ENCODE measurements at regions not wholly inside any gene's neighbourhood (a gene's known extent, or its start where the extent isn't known, plus 50 kb on each side); places are given as distances from the start of the nearest gene placed in this dataset.

GRCh38 chr2:204049635-204050034 is 113.1 kb downstream of the ICOS start:
- DNase-seq (ENCODE audit: low spot score): no peak

GRCh38 chr2:204050681-204051080 is 114.1 kb downstream of the ICOS start:
- no peak for DNase-seq (ENCODE audit: low spot score)

- DNase-seq (ENCODE audit: low spot score): no peak
Measured at GRCh38 chr2:204051476-204051875, 114.9 kb downstream of the ICOS start.

GRCh38 chr2:204051984-204052556 is 115.5 kb downstream of the ICOS start:
- no peak for DNase-seq (ENCODE audit: low spot score)

- no peak for DNase-seq (ENCODE audit: low spot score)
Measured at GRCh38 chr2:204059016-204059415, 122.5 kb downstream of the ICOS start.

DNA sequence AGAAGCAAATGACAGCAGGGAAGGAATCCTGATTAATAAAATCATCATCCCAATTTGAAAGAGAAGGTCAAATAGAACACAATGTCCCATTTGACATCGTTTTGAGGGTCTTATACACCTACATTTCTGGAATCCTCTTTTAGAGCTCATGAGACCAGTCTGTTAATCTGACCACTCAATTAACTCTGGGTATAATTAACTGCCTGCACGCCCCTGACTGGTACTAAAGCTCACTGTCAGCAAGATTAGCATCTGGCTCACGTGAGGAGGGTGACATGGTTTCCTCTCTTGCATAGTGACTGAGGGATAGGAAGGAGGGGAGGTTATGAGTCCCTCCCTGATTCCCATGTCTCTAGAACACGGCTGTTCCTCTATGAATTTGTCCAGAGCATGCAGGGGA is 124.3 kb downstream of the ICOS start:
- no peak for DNase-seq (ENCODE audit: low spot score)

DNA sequence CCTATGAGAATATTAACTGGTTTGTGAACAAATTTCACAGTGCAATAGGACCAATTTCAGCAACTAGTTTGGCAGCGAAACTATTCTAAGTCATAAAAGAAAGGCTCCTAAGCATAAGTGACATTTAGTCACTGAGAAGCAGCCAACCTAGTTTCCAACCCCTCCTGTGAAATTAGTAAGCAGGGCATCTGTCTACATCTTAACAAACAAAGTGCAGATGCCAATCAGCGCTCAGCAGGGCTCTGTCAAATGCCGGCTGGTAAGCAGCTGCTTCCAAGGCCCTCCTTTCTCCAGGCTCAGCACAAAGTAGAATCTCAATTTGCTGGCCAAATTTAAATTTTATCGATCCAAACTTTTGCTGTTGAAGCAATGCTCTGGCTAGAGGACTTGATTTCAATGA is 124.7 kb downstream of the ICOS start:
- DNase-seq (ENCODE audit: low spot score): no peak

DNA sequence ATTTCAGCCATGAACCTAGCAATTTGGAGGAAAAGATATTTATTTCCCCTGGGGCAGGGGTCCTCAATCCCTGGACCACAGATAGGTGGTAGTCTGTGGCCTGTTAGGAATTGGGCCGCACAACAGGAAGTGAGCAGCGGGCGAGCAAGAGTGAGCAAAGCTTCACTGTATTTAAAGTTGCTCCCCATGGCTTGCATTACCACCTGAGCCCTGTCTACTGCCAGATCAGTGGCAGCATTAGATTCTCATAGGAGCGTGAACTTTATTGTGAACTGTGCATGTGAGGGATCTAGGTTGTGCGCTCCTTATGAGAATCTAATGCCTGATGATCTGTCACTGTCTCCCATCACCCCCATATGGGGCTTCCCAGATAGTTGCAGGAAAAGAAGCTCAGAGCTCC is 127.6 kb downstream of the ICOS start:
- no peak for DNase-seq (ENCODE audit: low spot score)

DNA sequence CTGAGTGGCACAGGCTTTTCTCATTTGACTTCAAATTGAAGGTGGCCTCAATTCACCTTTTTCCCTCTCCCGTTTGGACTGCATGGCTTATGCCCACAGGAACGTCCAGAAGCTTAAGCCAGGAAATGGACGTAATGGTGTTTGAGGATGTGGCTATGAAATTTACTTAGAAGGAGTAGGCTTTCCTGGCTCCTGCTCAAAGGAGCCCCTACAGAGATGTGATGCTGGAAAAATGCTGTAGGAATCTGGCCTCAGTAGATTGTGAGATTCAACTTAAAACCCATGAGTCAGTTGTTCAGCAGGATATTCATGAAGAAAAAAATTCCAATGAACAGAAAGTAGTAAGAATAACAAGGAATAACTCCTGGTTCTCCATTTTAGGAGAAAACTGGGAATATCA is 129.0 kb downstream of the ICOS start:
- DNase-seq (ENCODE audit: low spot score): no peak

GRCh38 chr2:204066051-204066450 is 129.5 kb downstream of the ICOS start:
- DNase-seq (ENCODE audit: low spot score): no peak

DNA sequence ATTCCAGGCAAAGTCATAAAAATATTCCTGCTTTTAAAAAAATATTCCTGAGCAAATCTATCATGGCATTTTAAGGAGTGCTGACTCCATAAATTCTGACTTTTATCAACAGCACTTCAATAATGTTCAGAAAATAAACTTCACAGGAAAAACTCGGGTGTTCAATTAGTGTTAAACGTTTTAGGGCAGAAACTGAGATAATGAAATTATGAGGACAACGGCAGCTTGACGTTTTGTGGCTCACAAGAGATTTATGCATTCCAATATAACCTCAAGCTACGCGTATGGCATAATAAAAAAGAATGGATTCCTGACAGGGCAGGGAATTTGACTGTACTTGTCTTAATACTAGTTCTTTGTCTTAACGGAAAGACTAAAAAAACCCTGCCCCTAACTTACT is 133.2 kb downstream of the ICOS start:
- no peak for DNase-seq (ENCODE audit: low spot score)

DNA sequence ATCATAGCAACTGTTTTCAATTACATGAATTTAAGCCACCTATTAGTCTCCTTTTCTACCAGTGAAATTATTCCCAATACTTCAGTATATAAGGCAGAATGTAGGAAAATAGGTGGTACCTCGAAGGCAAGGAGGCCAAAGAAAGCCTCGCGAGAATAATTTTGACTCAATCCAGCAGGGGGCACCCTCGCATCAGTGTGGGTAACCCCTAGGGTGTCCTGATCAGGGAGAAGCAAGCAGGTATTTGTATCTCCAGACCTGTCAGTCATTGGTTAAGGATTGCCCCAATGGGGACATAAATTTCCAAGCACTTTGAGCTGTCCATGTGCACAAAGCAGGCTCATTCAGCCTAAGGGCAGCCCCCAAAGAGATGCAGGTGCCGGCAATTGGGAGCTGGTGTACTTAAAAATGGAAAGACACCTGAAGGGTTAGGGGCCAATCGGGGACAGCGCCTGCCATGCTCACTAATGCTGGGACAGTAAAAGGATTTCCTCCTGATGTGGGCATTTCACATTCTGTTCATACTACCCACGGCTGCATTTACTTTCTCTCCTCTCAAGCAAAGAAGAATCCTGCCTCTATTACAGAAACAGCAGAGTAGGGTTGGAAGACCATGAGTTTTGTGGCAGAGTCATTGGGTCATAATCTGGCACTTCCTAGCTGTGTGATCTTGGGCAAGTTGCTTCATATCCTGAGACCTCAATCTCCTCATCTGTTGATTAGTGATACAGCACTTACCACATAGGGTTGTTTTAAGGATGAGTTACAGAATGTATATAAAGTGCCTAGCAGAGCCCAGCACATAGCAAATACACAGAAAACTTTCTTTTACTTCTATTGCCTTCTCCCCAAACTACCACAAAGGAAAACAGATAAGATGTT is 136.1 kb downstream of the ICOS start:
- peak; percentile 37 for DNase-seq (ENCODE audit: low spot score)

GRCh38 chr2:204074456-204074855 is 137.9 kb downstream of the ICOS start:
- no peak for DNase-seq (ENCODE audit: low spot score)

DNA sequence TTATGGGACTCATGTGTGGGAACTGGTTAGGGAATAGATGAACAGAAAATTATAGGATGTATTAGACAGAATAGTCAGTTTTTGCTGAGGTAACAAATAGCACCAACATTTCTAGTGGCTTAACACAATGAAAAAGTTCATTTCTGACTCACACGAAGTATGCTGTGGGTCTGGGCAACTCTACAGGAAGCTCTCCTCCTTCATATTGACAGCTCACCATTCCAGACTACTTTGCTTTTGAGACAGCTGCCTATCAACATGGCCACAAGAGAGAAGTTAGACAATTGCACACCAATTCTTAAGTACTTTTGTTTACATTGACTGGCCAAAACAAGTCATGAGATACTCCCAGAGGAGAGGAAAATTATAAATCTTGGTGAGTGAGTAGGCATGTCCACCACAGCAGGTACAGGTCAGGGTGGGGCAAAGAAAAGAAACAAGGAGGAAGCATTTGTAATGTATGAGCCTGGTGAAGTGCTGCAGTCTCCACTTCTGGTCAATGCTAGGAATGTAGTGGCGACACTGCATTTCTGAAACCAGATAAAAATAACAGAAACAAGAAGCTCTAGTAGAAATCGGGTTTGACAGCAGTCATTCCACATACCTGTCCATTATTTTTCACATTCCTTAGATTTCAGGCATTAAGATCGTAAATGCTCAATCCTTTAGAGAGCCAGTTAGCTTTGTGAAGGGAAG is 141.6 kb downstream of the ICOS start:
- no peak for DNase-seq (ENCODE audit: low spot score)

- DNase-seq (ENCODE audit: low spot score): no peak
Measured at GRCh38 chr2:204081487-204082425, 145.2 kb downstream of the ICOS start.

DNA sequence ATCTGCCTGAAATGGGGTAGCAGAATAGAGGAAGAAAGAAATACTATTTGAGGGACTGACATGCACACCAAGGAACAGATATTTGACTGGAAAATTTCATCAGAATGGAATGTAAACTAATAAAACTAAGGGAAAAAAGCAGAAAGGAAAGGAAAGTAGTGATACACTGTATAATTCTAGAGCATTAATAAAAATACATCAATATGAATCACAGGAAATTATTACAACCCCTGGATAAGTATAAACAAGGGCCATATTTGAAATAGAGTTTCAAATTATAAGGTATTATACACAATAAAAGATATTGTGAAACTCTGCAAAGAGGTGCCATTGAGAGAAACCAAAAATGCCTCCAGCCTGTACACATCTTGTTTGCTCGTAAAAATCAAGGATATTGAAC is 149.6 kb downstream of the ICOS start:
- DNase-seq (ENCODE audit: low spot score): no peak

DNA sequence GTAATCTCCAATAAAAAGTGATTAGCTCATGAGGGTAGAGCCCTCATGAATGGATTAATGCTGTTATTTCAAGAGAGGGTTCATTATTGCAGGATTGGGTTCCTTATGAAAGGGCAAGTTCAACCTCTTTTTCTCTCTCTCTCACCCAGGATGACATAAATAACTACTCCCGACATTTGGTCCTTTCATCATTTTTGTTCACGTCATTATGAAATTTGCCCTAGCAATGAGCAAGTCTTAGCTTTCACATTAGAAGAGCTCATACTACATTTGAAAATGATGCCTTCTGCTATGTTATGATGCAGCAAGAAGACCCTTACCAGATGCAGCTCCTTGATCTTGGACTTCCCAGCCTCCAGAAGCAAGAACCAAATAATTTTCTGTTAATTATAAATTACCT is 152.5 kb downstream of the ICOS start:
- no peak for DNase-seq (ENCODE audit: low spot score)

GRCh38 chr2:204089574-204089973 is 153.0 kb downstream of the ICOS start:
- no peak for DNase-seq (ENCODE audit: low spot score)

DNA sequence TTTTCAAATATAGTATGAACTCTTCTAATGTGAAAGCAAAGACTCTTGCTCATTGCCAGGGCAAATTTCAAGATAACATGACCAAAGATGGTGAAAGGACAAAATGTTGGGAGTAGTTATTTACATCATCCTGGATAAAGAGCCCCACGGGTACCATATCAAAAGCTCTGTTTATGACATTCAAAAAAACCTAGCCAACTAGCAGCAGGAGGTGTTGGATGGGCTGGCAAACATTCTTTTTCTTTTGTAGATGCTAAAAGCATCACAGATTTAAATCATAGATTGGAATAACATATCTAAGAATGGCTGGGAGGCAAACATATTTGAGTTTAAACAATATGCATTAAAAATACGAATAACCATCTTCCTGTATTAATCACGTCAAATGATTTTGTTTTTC is 153.5 kb downstream of the ICOS start:
- DNase-seq (ENCODE audit: low spot score): no peak

DNA sequence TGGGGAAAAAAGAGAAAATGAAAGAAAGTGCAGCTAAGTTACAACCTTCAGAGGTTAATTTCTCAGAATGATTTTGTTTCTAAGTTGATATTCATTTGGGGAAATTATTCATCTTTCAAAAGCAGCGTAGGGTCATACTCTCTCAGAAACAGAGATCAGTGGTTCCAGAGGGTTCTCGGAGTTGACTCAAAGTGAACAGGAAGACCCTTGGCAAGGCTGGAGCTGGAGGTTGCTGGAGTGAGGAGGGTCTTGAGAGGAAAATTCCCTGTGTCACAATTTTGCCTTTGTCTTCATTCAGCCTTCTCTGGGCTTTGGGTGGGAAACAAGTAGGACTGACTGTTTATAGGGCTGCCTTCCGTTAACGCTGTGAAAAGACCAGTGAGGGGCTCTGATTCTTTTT is 168.2 kb downstream of the ICOS start:
- no peak for DNase-seq (ENCODE audit: low spot score)

GRCh38 chr2:204108330-204108751 is 171.8 kb downstream of the ICOS start:
- DNase-seq (ENCODE audit: low spot score): peak; percentile 35

DNA sequence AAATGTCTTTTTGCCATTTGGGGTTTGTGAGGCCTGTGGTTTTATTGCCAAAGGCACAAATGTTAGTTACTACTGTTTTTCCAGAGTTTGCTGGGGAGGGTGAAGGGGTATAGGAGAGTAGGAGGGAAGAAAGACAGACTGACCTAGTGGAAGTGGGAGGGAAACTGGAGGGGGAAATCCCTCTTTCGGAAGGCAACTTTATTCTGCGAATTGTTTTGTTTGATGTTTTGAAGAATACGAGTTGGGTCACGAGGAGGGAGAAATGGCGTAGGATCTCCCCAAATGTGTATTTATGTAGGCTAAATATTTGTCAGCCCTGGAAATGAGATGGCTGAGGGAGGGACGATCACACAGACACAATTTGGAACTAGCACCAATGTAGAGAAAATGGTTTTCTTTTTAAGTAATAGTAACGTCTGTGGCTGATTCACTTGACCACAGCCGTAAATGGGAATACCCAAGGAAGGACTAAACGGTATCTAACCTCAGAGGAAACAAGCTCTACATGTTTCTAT is 172.3 kb downstream of the ICOS start:
- DNase-seq (ENCODE audit: low spot score): no peak

Data from pons (tissue), 1 donor.